SK-N-SH (cell line): ENCODE measurements at regions not wholly inside any gene's neighbourhood (a gene's known extent, or its start where the extent isn't known, plus 50 kb on each side); places are given as distances from the start of the nearest gene placed in this dataset.
A peak's percentile ranks its signal among the peaks of the same experiment; 100 is the strongest.

Source experiments
- CTCF ChIA-PET: fragments of 300-600, 350-600 bp; formaldehyde crosslinking; extraction: SDS; loops from one replicate; lab custom pipeline; 2021; lab: Yijun Ruan, JAX
- POLR2A ChIA-PET: fragments of 350-600 bp; sonication (Branson Sonifier 250); formaldehyde crosslinking; extraction: SDS; loops from one replicate; lab custom pipeline; 2020; ENCODE audit warnings: antibody characterized with exemption, inconsistent platforms; lab: Yijun Ruan, JAX
- DNase-seq: peaks from one replicate; pipeline ENCODE4 v3.0.0; 2012
- H2AFZ ChIP-seq: fragments of 200-600 bp; sonication (generic); 2 replicates; pipeline ENCODE4 v1.8.1; 2016; ENCODE audit warnings: antibody characterized with exemption, mild to moderate bottlenecking, low read depth
- H3F3A ChIP-seq: fragments of 200-600 bp; sonication (generic); replicated peaks from 2 replicates; pipeline ENCODE3; 2016; ENCODE audit warnings: antibody characterized with exemption, mild to moderate bottlenecking; ENCODE audit not compliant: insufficient read depth
- H3K27ac ChIP-seq, 2 experiments: fragments of 200-500 bp in 1 of 2; fragments of 200-600 bp in 1 of 2; sonication (Bioruptor generic) in 1 of 2; sonication (generic), shearing (Covaris generic) in 1 of 2; 2 replicates each; pipeline versions ENCODE4 v1.5.1 to v1.6.1; 2014 to 2016; ENCODE audit warnings: low read depth in 2 of 2, inconsistent platforms in 1 of 2, low read length in 1 of 2, mild to moderate bottlenecking in 1 of 2, mixed read lengths in 1 of 2
- H3K27me3 ChIP-seq: fragments of 200-600 bp; sonication (generic), shearing (Covaris generic); 2 replicates; pipeline ENCODE4 v1.6.1; 2016; ENCODE audit warnings: mixed run types; ENCODE audit not compliant: insufficient read depth
- H3K36me3 ChIP-seq, 2 experiments: fragments of 200-500 bp in 1 of 2; fragments of 200-600 bp in 1 of 2; sonication (Bioruptor generic) in 1 of 2; sonication (generic) in 1 of 2; replicated peaks in 1 of 2; 2 replicates each; pipeline versions ENCODE3 to v1.5.1; 2014 to 2016; ENCODE audit warnings: low read length in 1 of 2, mild to moderate bottlenecking in 1 of 2; ENCODE audit not compliant: insufficient read depth in 2 of 2, control insufficient read depth in 1 of 2
- H3K4me1 ChIP-seq, 2 experiments: fragments of 200-500 bp in 1 of 2; fragments of 200-600 bp in 1 of 2; sonication (Bioruptor generic) in 1 of 2; sonication (generic), shearing (Covaris generic) in 1 of 2; 2 replicates each; pipeline versions ENCODE4 v1.5.1 to v1.6.1; 2014 to 2016; ENCODE audit warnings: low read depth in 1 of 2, low read length in 1 of 2, mixed run types in 1 of 2; ENCODE audit not compliant: insufficient read depth in 2 of 2, control insufficient read depth in 1 of 2
- H3K4me2 ChIP-seq: fragments of 200-600 bp; sonication (generic), shearing (Covaris generic); 2 replicates; pipeline ENCODE4 v1.6.1; 2017; ENCODE audit warnings: mixed run types
- H3K4me3 ChIP-seq, 2 experiments: fragments of 200-500 bp in 1 of 2; fragments of 200-600 bp in 1 of 2; sonication (Bioruptor generic) in 1 of 2; sonication (generic), shearing (Covaris generic) in 1 of 2; 2 replicates each; pipeline versions ENCODE4 v1.5.1 to v1.8.1; 2014 to 2016; ENCODE audit warnings: low read depth in 2 of 2, inconsistent platforms in 1 of 2, low read length in 1 of 2, mild to moderate bottlenecking in 1 of 2, mixed read lengths in 1 of 2, moderate library complexity in 1 of 2
- H3K79me2 ChIP-seq: fragments of 200-600 bp; sonication (generic); 2 replicates; pipeline ENCODE4 v1.8.1; 2017; ENCODE audit warnings: mild to moderate bottlenecking; ENCODE audit not compliant: insufficient read depth
- H3K9ac ChIP-seq: fragments of 200-600 bp; sonication (generic); 2 replicates; pipeline ENCODE4 v1.6.1; 2017; ENCODE audit warnings: mixed run types
- H3K9me2 ChIP-seq: fragments of 200-600 bp; sonication (generic); 2 replicates; pipeline ENCODE4 v1.6.1; 2017; ENCODE audit warnings: mixed run types
- H3K9me3 ChIP-seq: fragments of 200-600 bp; sonication (generic); 2 replicates; pipeline ENCODE4 v1.6.1; 2017; ENCODE audit warnings: mixed run types, mild to moderate bottlenecking, moderate library complexity
- H4K20me1 ChIP-seq: fragments of 200-600 bp; sonication (generic); 2 replicates; pipeline ENCODE4 v1.6.1; 2017; ENCODE audit warnings: mild to moderate bottlenecking, mixed run types; ENCODE audit not compliant: insufficient read depth
- ELF1 ChIP-seq: IDR thresholded peaks from 2 replicates; pipeline ENCODE4 v1.4.0; 2012
- EP300 ChIP-seq, 2 experiments: IDR thresholded peaks; 2 replicates each; pipeline versions ENCODE4 v1.4.0 to v1.6.1; 2012; ENCODE audit warnings: borderline replicate concordance in 1 of 2, low read depth in 1 of 2, low read length in 1 of 2
- FOXM1 ChIP-seq: IDR thresholded peaks from 2 replicates; pipeline ENCODE4 v1.4.0; 2012; ENCODE audit warnings: low read depth, mild to moderate bottlenecking
- GABPA ChIP-seq: IDR thresholded peaks from 2 replicates; pipeline ENCODE4 v1.4.0; 2012; ENCODE audit warnings: low read depth, mild to moderate bottlenecking
- GATA2 ChIP-seq: sonication (generic); formaldehyde crosslinking; IDR thresholded peaks from 2 replicates; pipeline ENCODE4 v1.5.0; 2020; ENCODE audit warnings: mild to moderate bottlenecking, missing genetic modification reagents
- JUND ChIP-seq: IDR thresholded peaks from 2 replicates; pipeline ENCODE4 v1.4.0; 2012
- MEF2A ChIP-seq: IDR thresholded peaks from 2 replicates; pipeline ENCODE4 v1.4.0; 2012; ENCODE audit warnings: low read depth, borderline replicate concordance
- RAD21 ChIP-seq: IDR thresholded peaks from 2 replicates; pipeline ENCODE4 v1.6.1; 2012; ENCODE audit warnings: mild to moderate bottlenecking, low read length
- RXRA ChIP-seq: IDR thresholded peaks from 2 replicates; pipeline ENCODE4 v1.4.0; 2012; ENCODE audit warnings: low read depth, mild to moderate bottlenecking, borderline replicate concordance
- TAF1 ChIP-seq: IDR thresholded peaks from 2 replicates; pipeline ENCODE4 v1.6.1; 2012; ENCODE audit warnings: low read depth, mild to moderate bottlenecking, low read length, moderate library complexity, borderline replicate concordance
- YY1 ChIP-seq: IDR thresholded peaks from 2 replicates; pipeline ENCODE4 v1.4.0; 2012; ENCODE audit warnings: low read depth, mild to moderate bottlenecking
- WGBS: methylation state at CpG from one replicate; pipeline ENCODE4 v1.1.6; 2017; ENCODE audit warnings: low lambda C conversion rate; 5-methylcytosine and 5-hydroxymethylcytosine counted together
- TF ChIP-seq, protein P1 (sequence below): IDR thresholded peaks from 2 replicates; pipeline ENCODE4 v1.4.0; 2012; ENCODE audit warnings: low read depth, borderline replicate concordance

DNA sequence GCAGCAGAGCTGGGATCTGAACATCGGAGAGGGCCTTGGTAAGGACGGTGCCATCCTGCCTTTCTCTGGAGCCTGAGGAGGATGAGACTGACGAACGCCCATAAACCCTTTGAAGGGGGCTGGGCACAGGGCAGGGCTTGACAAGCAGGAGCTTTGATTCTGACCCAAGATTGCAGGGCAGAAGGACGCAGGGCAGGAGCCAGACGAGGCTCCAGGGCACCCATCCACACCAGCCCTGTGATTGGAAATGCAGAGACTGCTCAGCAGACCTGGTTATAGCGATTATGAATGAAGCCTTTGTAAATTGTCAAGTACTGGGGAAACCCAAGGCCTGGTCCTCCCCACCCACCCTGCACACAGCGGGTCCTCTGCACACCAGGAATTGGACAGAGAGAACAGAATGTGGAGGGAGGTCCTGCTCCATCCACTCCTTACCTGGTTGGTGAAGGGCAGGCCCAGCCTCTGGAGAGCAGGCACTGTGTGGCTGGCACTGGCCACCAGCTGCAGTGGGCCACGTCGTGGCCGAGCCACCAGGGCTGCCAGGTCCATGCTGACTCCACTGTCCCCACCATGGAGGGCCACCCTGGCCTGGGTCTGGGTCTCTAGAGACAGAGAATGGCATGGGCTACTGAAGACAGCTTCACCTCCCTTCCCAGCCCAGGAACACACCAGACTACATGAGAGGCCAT, 68.8 kb downstream of the RMI2 start:
- Histone ChIP-seq H3F3A (no peaks in the 10 kb centered on the region), H3K4me3 (no peak overlapping the region), H3K9me2 (no peaks in the 10 kb centered on the region), H3K79me2 (no peaks in the 10 kb centered on the region), H4K20me1 (no peaks in the 10 kb centered on the region), H3K27me3 (no peaks in the 10 kb centered on the region), H3K9ac (no peak overlapping the region), H3K9me3 (no peaks in the 10 kb centered on the region), H3K36me3 (no peaks in the 10 kb centered on the region), H3K4me1 (peaks cover 17 to 52% of the 10 kb centered on the region in 2 experiments), H3K27ac (peak overlapping the region in 1 of 2 experiments; percentile 64; a peak in 1 of 4 replicates), H2AFZ (no peak overlapping the region), H3K4me2 (no peak overlapping the region)
- WGBS: 83% methylated on average over 2 of the region's 11 CpGs
- TF ChIP-seq GATA2 (CRISPR knock-in tag): peak; percentile 56
- no peak for TF ChIP-seq JUND
- TF ChIP-seq RAD21: 0 out of 2 replicates have a peak, but pooled peaks have one; percentile 1
- TF ChIP-seq YY1: no peak
- peak in 1 of 2 experiments; percentile 40; a peak in 1 of 4 replicates for TF ChIP-seq EP300 (IDR thresholded peaks at IDR 0.05; ENCODE audit: borderline replicate concordance in 1 of 2, low read depth in 1 of 2, low read length in 1 of 2)
- no peak for TF ChIP-seq FOXM1
- TF ChIP-seq, protein P1, sequence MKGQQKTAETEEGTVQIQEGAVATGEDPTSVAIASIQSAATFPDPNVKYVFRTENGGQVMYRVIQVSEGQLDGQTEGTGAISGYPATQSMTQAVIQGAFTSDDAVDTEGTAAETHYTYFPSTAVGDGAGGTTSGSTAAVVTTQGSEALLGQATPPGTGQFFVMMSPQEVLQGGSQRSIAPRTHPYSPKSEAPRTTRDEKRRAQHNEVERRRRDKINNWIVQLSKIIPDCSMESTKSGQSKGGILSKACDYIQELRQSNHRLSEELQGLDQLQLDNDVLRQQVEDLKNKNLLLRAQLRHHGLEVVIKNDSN: no peak
- TF ChIP-seq MEF2A: no peak
- ChIA-PET CTCF (interaction anchor here (0.8 to 11.5 kb wide), 2 partner anchors 17 to 84 kb away, joined by 3 to 107 read pairs; no protein-coding TSS in a partner anchor), POLR2A (no interaction called here)
- DNase-seq: no peak

DNA sequence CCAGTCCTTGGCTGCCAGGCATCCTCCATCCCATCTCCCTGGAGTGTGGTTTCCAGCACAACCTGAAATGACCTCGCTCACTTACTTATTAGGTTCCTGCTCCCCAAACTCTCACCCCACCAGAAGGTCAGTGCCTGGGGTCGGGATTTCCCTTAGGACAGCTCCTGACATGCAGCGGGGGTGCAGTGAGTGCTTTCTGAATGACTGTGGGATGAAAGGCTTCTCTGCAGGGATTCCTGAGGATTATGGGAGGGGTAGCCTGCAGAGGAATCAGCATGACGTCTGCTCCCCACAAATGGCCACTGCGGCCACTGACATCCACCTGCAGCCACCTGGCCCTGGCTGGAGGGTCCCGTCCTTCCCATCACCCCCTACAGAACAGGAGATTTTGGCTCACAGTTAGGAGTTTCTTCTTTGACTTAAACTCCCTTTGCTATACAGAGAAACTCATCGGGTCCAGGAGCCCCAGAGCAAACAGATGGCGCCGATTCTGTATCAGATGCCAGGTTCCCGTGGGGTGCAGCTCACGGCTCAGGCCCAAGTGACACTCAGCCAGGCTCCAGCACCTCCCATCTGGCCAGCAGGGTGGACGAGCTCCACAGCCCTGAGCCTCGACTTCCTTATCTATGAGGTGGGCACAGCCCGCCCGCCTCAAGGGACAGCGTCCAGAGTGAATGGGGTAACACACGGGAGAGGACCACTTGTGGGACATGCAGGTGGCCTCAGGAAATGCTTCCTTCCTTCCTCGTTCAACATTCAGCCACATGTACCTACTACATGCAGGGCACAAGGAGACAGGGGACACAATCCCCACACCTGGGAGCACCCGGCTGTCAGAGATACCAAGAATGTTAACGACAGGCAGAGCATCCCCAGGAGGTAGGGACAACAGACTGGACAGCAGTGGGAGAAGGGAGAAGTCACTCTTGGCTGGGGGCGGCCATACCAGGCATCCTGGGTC, 69.8 kb downstream of the RMI2 start:
- no peaks in the 10 kb centered on the region for H3K9me3 ChIP-seq
- no peak overlapping the region for H3K4me2 ChIP-seq
- H3F3A ChIP-seq: no peaks in the 10 kb centered on the region
- no peaks in the 10 kb centered on the region for H3K9me2 ChIP-seq
- H3K9ac ChIP-seq: no peak overlapping the region
- no peaks in the 10 kb centered on the region for H3K79me2 ChIP-seq
- H2AFZ ChIP-seq: no peak overlapping the region
- H3K4me3 ChIP-seq: no peak overlapping the region
- no peaks in the 10 kb centered on the region for H4K20me1 ChIP-seq
- WGBS: 83% methylated on average over 9 of the region's 21 CpGs
- DNase-seq: no peak
- CTCF ChIA-PET: interaction anchor here (11.5 kb wide), 1 partner anchor 18 kb away, joined by 107 read pairs; no protein-coding TSS in a partner anchor
- H3K27ac ChIP-seq: no peak overlapping the region; a peak in 1 of 4 replicates
- H3K27me3 ChIP-seq: no peaks in the 10 kb centered on the region
- POLR2A ChIA-PET: no interaction called here
- H3K4me1 ChIP-seq: peaks cover 10 to 47% of the 10 kb centered on the region in 2 experiments
- no peaks in the 10 kb centered on the region for H3K36me3 ChIP-seq
- TF ChIP-seq RXRA (no peak), ELF1 (no peak), TAF1 (no peak), GABPA (no peak)
